HG02678 (cell line): ENCODE measurements at regions not wholly inside any gene's neighbourhood (a gene's known extent, or its start where the extent isn't known, plus 50 kb on each side); places are given as distances from the start of the nearest gene placed in this dataset.

Experiments used
- ATAC-seq: cut with Tn5 transposase; IDR thresholded peaks from one replicate; pipeline ENCODE4 v1.9.1; 2021; ENCODE audit warnings: mild to moderate bottlenecking, moderate library complexity; ENCODE audit not compliant: unreplicated experiment

GRCh38 chr1:29581256-29581655 is 344.9 kb downstream of the PTPRU start:
- no peak for ATAC-seq

GRCh38 chr1:29579821-29580425 is 343.6 kb downstream of the PTPRU start:
- no peak for ATAC-seq

- ATAC-seq: no peak
These were observed 341.2 kb downstream of the PTPRU start for GRCh38 chr1:29577512-29577911.

- ATAC-seq: no peak
These were observed 340.2 kb downstream of the PTPRU start for GRCh38 chr1:29576510-29576909.

- no peak for ATAC-seq
These were observed 339.5 kb downstream of the PTPRU start for GRCh38 chr1:29575826-29576225.

GRCh38 chr1:29575277-29575676 is 339.0 kb downstream of the PTPRU start:
- ATAC-seq: no peak

- ATAC-seq: no peak
These were observed 338.5 kb downstream of the PTPRU start for GRCh38 chr1:29574871-29575270.

GRCh38 chr1:29569971-29570634 is 333.8 kb downstream of the PTPRU start:
- no peak for ATAC-seq

GRCh38 chr1:29567257-29567656 is 330.9 kb downstream of the PTPRU start:
- ATAC-seq: no peak

- no peak for ATAC-seq
These were observed 329.2 kb downstream of the PTPRU start for GRCh38 chr1:29565490-29565889.

GRCh38 chr1:29563571-29563970 is 327.2 kb downstream of the PTPRU start:
- ATAC-seq: no peak

- no peak for ATAC-seq
These were observed 326.8 kb downstream of the PTPRU start for GRCh38 chr1:29563092-29563491.

- ATAC-seq: no peak
These were observed 322.7 kb downstream of the PTPRU start for GRCh38 chr1:29559056-29559455.

GRCh38 chr1:29557701-29558600 is 321.6 kb downstream of the PTPRU start:
- ATAC-seq: no peak

- no peak for ATAC-seq
These were observed 320.7 kb downstream of the PTPRU start for GRCh38 chr1:29557066-29557465.

- ATAC-seq: no peak
These were observed 320.3 kb downstream of the PTPRU start for GRCh38 chr1:29556657-29557056.

GRCh38 chr1:29555043-29555620 is 318.8 kb downstream of the PTPRU start:
- no peak for ATAC-seq

GRCh38 chr1:29554208-29554778 is 318.0 kb downstream of the PTPRU start:
- ATAC-seq: no peak

GRCh38 chr1:29551123-29551936 is 315.0 kb downstream of the PTPRU start:
- ATAC-seq: no peak

GRCh38 chr1:29550119-29550841 is 314.0 kb downstream of the PTPRU start:
- no peak for ATAC-seq
